Germinal center (tissue), 1 donor: ENCODE measurements at regions not wholly inside any gene's neighbourhood (a gene's known extent, or its start where the extent isn't known, plus 50 kb on each side); places are given as distances from the start of the nearest gene placed in this dataset.

Source experiments
- DNase-seq: peaks from one replicate; pipeline ENCODE4 v3.0.0; 2012; ENCODE audit warnings: mixed read lengths, low spot score

- no peak for DNase-seq
These were observed 303.5 kb downstream of the AHR start for GRCh38 chr7:17601921-17602320.

DNA sequence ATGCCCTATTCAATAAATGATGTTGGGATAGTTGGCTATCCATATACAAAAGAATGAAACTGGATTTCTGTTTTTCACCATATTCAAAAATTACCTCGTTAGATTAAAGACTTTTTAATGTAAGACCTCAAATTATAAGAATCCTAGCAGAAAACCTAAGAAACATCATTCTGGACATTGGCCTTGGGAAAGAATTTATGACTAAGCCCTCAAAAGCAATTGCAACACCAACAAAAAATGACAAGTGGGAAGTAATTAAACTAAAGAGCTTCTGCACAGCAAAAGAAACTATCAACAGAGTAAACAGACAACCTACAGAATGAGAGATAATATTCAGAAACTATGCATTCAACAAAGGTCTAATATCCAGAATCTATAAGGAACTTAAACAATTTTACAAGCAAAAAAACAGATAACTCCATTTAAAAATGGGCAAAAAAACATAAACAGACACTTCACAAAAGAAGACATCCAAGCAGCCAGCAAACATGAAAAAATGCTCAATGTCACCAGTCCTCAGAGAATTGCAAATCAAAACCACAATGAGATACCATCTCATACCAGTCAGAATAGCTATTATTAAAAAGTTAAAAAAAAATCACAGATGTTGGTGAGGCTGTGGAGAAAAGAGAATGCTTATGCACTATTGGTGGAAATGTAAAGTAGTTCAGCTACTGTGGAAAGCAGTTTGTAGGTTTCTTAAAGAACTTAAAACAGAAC lies 309.8 kb downstream of the AHR start:
- no peak for DNase-seq

DNA sequence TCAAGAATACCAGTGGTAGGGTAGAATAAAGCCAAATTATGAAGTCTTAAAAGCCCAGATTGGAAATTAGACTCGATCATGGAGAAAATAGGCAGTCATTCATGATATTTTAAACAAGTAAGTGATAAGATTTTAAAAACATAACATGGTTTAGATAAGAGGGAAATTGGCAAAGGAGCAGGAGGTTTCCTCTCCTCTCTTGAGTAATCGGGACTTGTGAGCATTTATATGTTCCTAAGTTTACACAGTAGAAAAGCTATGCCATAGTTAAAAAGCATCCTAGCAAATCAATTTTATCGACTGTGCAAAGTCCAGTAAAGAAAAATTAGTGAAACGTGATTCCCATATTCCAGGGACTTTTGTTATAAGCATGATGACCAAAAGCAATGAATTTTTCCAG lies 313.2 kb downstream of the AHR start:
- DNase-seq: no peak

DNA sequence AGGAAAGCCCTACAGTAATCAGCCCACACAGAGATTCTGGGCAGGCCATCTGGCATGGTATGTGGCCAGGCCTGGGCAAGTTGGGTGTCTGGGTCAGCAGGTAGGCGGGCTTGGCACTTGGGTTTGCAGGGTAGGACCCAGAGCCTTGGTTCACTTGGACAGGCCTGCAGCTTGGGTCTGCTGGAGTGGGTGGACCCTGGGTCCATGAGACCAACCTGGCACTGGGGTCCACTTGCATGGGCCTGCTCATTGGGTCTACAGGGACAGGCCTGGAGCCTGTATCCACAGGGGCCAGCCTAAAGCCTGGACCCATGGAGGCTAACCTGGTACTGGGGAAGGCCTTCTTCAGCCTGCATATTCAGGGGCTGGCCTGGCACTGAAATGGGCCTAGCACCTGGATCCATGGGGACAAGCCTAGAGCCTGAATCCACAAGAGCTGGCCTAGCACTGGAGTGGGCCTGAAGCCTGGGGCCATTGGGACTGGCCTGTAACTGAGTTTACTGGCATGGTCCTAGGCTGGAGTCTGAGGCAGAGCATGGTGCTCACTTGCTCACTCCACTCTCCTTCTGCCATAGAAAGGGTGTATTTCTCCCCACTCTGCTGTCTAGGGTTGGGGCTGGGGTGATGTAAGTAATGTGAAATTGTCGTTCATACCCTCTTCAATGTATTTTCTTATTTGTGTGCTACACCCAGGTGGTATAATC lies 315.0 kb downstream of the AHR start:
- DNase-seq: no peak

DNA sequence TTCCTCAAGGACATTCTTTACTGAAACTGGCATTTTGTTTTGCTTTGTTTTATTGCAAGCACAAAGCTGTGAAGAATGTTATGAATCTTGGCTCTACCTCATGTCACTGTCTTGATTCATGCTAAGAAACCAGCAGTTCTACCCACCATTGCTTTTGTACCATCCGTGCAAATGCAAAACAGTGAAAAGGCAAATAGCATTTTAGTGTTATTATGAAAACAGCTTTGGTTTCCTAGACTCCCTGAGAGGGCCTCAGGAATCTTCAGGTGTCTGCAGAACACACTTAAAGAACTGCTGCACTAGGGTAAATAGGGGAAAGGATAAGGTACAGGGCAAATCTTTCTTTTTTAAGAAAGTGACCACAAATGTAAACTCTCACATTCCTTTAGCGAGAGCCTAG lies 318.9 kb downstream of the AHR start:
- no peak for DNase-seq

- no peak for DNase-seq
These were observed 319.6 kb downstream of the AHR start for GRCh38 chr7:17617857-17618651.

GRCh38 chr7:17618652-17618974 lies 320.2 kb downstream of the AHR start:
- no peak for DNase-seq

DNA sequence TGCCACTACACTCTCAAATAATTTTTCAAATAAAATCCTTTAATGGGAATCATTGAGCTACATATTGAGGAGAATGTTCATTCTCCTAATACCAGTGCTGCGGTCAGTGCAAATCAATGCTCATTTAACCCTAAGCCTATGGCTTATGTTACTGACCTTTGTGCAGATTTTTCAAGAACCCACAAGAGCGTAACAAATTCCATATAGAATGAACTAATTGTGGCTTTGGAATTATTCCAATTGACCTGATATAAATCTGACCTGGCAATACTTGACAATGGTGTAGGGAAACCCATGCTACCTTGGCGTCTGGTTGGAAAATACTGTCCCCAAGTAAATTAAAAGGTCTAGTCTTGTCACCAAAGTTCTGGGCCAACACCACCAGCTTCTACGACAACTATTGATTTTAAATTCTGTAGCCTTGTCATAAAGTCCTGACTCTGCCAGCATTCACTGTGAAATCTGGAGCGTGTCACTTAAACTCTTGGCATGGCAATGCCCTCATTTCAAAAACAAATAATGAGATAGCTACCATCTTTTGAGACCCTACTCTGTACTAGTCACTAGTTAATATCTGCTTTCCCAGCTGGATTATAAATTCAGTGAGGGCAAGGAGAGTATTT lies 320.9 kb downstream of the AHR start:
- no peak for DNase-seq

DNA sequence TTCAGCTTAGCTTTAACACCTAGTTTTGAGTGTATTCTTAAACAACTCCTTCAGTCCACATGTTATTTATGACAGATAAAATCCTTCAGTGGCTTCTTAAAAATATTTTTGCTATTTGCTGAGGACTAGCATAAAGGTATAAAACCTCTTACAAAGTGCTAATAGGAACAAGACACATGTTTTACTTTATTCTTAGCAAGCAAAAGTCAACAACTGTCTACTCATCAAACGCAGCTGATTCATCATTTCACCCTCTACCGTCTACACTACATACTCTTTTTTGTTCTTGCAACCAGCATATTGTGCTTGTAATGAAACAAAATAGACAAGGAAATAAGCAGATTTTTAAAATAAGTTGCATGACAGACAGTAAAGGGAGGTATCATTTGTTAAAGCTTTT lies 319.7 kb downstream of the SNX13 start:
- DNase-seq: no peak

- DNase-seq: no peak
These were observed 317.8 kb downstream of the SNX13 start for GRCh38 chr7:17622451-17622850.

DNA sequence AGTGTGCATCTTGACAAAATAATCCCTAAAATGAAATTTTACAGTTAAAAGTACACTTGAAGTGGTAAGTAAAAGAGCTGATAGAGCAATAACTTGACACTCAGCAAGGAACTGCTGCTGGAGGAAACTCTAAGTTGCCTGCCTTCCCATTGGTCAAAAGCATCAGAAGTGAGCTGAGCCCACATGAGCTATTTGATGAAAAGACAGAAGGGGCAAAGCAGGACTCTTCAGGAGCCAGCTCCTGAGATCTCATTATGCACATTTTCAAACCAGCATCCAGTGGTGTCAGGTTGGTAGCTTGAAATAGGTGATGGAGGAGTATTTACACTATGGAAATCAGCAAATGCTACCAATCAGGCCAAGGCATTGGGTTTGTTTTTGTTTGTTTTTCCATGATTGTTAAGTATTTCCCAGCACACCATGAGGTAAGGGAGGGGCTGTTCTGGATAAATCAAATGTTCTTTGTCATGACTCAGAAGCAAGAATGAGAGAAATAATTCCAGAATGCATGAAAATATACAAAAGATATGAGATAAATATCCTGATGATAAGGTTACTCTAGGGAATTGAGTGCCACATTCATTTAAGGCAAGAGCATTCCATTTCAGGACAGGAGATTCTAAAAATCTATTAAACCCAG lies 316.6 kb downstream of the SNX13 start:
- no peak for DNase-seq

GRCh38 chr7:17624379-17624778 lies 315.9 kb downstream of the SNX13 start:
- no peak for DNase-seq

DNA sequence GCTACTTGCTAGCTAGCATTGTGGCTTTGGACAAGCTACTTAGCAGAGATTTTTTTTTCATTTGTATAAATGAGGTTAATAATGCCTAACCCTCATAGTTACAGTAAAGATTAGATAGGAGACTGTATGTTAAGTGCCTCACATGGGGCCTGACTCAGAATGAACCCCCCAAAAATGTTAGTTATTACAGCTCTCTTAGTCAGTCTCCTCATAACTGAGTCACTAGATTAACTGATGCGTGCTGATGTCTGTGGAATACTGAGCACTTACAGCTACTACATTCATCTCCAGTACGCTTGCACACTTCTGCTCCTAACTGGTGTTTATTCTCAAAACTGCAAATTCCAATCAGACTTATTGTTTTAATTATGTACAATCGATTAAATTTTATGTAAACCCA lies 315.3 kb downstream of the SNX13 start:
- no peak for DNase-seq

GRCh38 chr7:17626235-17626634 lies 314.1 kb downstream of the SNX13 start:
- DNase-seq: no peak

- DNase-seq: no peak
These were observed 309.2 kb downstream of the SNX13 start for GRCh38 chr7:17631061-17631460.

DNA sequence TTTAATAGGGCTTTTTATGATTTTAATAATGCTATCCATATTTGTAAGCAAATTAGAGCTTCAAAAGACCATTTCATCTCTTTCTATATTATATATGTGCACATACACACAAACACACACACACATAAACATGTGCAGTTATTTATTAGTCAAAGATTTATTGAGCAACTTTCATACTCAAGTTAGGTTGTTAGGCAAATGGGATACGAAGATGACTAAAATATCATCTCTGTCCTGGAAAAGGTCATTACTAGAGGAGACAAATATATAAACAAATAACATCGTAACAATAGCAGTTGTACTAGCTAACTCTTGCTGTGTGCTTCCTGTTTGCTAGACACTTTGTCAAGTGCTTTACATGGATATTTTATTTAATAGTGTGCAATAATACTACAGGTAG lies 307.9 kb downstream of the SNX13 start:
- no peak for DNase-seq

DNA sequence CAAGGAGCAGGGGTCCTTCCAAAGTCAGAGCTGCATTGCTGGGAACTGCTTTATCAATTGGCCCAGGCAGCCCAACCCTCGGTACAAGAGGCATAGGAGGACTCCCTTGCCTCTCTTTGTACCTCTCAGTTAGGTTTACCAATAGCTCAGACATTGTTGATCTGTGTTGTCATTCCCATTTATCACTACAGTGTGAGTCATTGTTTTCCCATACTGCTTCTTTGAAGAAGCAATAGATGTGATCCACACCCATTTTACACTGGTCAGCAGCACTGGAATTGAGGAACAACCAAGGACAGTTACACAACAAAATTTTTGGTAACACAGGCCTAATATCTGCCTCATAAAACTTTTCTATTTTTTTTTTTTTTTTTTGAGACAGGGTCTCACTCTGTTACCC lies 307.2 kb downstream of the SNX13 start:
- DNase-seq: no peak

DNA sequence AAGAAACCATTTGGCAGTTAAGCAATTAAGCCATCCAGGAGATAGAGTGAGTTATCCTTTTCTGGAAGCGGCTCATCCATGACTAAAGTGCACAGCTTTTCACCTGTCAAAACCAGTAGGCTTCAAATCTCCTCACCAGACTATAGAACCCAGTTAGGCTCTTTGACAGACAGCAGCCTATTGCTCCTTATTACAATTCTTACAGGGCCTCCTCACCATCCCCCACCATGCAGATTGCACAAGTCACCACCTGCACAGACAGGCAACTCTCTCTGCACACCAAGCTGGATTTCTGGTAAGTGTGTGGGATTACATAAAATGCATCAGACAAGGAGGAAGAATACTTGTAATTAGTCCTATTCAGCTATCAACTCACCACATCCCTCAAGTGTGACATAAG lies 301.6 kb downstream of the SNX13 start:
- DNase-seq: no peak

- DNase-seq: peak; percentile 30
These were observed 299.4 kb downstream of the SNX13 start for GRCh38 chr7:17640730-17641377.

DNA sequence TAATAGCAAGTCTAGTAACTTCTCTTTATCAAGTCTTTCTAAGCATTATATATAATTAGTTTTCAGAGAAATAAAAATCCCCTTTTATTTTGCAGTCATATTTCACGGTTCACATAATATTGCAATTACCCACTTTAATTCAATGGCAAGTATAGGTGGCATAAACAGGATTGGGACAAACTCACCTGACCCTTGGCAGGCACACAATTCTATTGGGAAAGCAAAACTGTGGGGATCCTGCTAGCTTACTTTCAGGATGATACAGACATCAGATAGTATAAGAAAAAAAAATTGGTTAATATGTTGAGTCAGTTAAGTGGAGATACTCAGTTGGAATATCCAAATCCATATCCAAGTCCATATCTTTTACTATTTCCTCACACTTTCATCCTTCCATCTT lies 294.8 kb downstream of the SNX13 start:
- DNase-seq: no peak

DNA sequence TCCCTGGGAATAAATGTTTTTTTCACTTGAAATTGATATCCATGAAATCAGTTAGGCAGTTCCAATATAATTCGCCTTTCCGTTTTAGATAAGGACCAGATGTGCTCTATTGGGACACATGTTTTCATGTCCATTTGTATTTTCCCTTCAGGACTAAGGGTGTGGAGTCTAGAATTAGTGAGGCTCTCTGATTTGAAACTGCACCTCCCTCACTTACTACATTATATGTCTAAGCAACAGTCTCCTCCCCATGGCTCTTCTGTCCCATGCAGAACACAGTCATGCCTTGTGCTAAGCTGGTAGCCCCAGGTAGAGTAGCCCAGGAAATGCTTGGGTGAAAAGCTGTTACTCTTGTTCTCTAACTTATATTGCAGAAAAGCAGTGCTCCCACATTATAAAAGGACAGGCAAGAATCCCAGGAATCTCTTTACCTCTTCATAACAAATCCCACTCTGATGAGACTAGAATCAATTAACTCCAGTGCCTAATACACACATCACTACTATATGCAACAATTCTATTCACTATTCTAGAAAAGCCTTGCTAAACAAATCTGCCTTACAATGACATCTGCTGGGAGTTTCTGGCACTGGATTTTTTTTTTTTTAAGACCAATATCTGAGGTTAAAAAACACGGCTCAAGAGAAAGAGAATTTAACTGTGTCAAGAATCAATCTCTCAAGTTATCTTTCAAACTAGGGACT lies 293.9 kb downstream of the SNX13 start:
- DNase-seq: no peak
